ENCODE measurements at regions not wholly inside any gene's neighbourhood (a gene's known extent, or its start where the extent isn't known, plus 50 kb on each side); places are given as distances from the start of the nearest gene placed in this dataset.

DNA sequence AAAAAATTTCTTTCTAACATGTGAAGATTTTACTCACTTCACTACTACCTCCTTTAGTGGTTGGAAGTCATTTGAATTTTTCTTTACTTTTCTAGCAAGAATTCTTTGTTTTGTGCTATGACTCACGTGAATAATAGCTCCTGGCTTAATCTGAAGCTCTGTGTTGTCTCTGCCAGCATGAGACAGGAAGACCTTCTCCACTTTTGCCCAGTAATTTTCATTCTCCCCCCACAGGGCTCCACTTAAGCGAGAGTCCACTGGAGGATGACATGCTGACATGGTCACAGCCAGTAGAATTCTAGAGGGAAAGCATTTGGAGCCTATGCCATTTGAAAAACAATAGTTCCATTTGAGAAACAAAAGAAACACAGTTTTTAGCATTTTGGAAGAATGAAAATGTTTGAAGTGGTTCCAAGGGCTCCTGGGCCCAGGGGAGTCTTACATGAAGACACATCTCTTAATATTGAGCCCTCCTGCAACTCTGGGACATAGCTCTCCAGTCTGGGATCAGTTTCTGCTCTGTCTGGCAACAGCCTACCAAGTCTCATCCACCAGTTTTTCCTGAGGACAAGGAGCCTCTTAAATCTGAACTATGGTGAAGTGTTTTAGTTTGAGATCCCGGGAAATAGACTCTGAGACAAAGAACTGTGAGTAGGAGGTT lies 231.4 kb downstream of the PAX1 start:
- TF ChIP-seq, protein P1, sequence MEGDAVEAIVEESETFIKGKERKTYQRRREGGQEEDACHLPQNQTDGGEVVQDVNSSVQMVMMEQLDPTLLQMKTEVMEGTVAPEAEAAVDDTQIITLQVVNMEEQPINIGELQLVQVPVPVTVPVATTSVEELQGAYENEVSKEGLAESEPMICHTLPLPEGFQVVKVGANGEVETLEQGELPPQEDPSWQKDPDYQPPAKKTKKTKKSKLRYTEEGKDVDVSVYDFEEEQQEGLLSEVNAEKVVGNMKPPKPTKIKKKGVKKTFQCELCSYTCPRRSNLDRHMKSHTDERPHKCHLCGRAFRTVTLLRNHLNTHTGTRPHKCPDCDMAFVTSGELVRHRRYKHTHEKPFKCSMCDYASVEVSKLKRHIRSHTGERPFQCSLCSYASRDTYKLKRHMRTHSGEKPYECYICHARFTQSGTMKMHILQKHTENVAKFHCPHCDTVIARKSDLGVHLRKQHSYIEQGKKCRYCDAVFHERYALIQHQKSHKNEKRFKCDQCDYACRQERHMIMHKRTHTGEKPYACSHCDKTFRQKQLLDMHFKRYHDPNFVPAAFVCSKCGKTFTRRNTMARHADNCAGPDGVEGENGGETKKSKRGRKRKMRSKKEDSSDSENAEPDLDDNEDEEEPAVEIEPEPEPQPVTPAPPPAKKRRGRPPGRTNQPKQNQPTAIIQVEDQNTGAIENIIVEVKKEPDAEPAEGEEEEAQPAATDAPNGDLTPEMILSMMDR (IDR thresholded peaks at IDR 0.05; ENCODE audit: borderline replicate concordance) = no peak
- Histone ChIP-seq H3K9me3 (replicated peaks) (peaks cover 10% of the 10 kb centered on the region), H3K36me3 (no peaks in the 10 kb centered on the region), H3K4me1 (no peaks in the 10 kb centered on the region), H3K27ac (replicated peaks) (no peak overlapping the region), H3K27me3 (ENCODE audit: low read depth) (no peaks in the 10 kb centered on the region), H3K4me3 (no peak overlapping the region)
- no peak for DNase-seq
- intact Hi-C loops (cut with micrococcal nuclease) = loop anchor here (10.0 kb wide), 1 partner anchor 62 kb away; no protein-coding TSS in a partner anchor

DNA sequence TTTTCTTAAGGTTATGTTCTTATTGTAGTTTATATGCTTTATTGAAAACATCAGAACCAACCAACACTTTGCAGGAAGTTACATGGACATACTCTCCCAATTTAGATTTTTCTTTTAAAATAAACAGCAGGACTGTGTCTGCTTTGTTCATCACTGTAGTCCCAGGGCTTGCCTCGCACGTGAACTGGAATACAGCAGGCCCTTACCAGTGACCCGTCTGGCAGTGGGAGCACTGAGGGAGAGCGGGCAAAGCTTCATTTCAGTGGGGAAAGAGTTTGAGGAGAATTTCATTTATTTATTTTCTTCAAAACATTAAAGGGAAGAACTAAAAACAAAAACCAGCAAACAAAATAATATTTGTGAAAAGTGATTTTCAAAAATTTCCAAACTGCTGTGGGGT lies 230.8 kb downstream of the PAX1 start:
- H3K9me3 ChIP-seq (replicated peaks) = peaks cover 14% of the 10 kb centered on the region
- no peak overlapping the region for H3K27ac ChIP-seq (replicated peaks)
- no peaks in the 10 kb centered on the region for H3K36me3 ChIP-seq
- no peaks in the 10 kb centered on the region for H3K27me3 ChIP-seq (ENCODE audit: low read depth)
- no peak overlapping the region for H3K4me3 ChIP-seq
- no peaks in the 10 kb centered on the region for H3K4me1 ChIP-seq
- DNase-seq = no peak
- intact Hi-C loops (cut with micrococcal nuclease) = loop anchor here (10.0 kb wide), 1 partner anchor 61 kb away; no protein-coding TSS in a partner anchor
- TF ChIP-seq, protein P1 (IDR thresholded peaks at IDR 0.05; ENCODE audit: borderline replicate concordance) = no peak

DNA sequence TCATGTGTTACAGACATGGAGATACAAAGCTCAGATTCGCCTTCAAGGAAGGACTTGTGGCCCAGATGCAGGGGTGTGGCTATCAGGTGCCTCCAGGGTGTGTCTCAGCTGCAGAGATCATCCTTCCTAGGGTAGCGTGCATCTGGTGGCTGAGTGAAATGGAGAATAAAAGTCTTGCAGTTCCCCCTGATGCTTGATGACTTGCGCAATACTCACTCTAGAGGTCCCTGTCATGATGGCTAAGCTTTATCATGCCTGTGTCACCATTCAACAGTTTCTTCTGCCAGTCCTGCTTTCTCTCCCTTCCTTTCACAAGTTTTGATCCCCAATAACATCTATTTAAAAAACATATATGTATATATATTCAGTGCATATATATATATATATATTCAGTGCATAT lies 228.1 kb downstream of the PAX1 start:
- H3K9me3 ChIP-seq (replicated peaks) = peaks cover 17% of the 10 kb centered on the region
- no peaks in the 10 kb centered on the region for H3K36me3 ChIP-seq
- intact Hi-C loops (cut with micrococcal nuclease) = loop anchor here (10.0 kb wide), 1 partner anchor 59 kb away; no protein-coding TSS in a partner anchor
- TF ChIP-seq, protein P1 (IDR thresholded peaks at IDR 0.05; ENCODE audit: borderline replicate concordance) = no peak
- no peaks in the 10 kb centered on the region for H3K4me1 ChIP-seq
- H3K27me3 ChIP-seq (ENCODE audit: low read depth) = no peaks in the 10 kb centered on the region
- no peak for DNase-seq
- no peak overlapping the region for H3K27ac ChIP-seq (replicated peaks)
- H3K4me3 ChIP-seq = no peak overlapping the region

DNA sequence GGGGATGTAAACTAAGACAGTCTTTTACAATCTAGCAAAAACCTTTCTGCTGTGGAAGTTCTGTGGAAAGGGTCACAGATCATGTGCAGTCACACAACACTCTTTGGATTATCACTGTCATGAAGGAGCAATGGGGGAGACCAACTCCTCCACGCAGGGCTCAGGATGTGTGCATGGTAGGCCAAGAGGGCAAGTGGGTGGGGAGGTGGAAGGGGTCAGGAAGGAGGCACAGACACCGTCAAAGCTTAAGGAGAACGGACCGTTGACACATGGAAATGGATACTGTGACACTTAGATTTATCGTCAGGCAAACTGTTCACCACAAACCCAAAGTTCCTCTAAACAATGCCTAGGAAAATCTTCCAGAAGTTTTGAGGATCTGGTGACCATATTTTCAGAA lies 215.8 kb downstream of the PAX1 start:
- no peak for DNase-seq
- Histone ChIP-seq H3K36me3 (no peaks in the 10 kb centered on the region), H3K27ac (replicated peaks) (no peak overlapping the region), H3K27me3 (ENCODE audit: low read depth) (no peaks in the 10 kb centered on the region), H3K9me3 (replicated peaks) (peaks cover 5% of the 10 kb centered on the region), H3K4me1 (no peaks in the 10 kb centered on the region), H3K4me3 (no peak overlapping the region)
- intact Hi-C loops (cut with micrococcal nuclease) = no loop called here
- TF ChIP-seq, protein P1 (IDR thresholded peaks at IDR 0.05; ENCODE audit: borderline replicate concordance) = no peak

DNA sequence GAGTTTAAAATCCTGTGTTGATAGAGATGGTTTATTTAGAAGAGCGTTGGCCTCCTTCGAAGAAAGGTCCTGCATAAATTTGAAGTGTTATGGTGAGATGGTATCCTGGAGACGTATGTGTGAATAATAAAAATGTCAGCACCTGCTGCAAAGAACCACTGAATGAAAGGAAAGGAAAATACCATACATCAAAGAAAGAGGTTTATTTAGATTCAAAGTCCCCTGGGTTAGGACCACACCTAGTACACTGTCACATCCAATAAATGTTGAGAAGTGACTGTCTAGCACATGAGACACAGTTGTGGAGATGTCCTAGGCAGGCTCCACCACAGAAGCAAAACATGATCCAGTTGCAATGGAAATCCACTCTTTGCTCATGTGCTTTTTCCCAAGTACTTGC lies 214.7 kb downstream of the PAX1 start:
- Histone ChIP-seq H3K36me3 (no peaks in the 10 kb centered on the region), H3K4me1 (no peaks in the 10 kb centered on the region), H3K27me3 (ENCODE audit: low read depth) (no peaks in the 10 kb centered on the region), H3K9me3 (replicated peaks) (peaks cover 5% of the 10 kb centered on the region), H3K27ac (replicated peaks) (no peak overlapping the region), H3K4me3 (no peak overlapping the region)
- DNase-seq = no peak
- intact Hi-C loops (cut with micrococcal nuclease) = no loop called here
- TF ChIP-seq, protein P1 (IDR thresholded peaks at IDR 0.05; ENCODE audit: borderline replicate concordance) = no peak
